ENCODE measurements at regions not wholly inside any gene's neighbourhood (a gene's known extent, or its start where the extent isn't known, plus 50 kb on each side); places are given as distances from the start of the nearest gene placed in this dataset.
A peak's percentile ranks its signal among the peaks of the same experiment; 100 is the strongest.

DNA sequence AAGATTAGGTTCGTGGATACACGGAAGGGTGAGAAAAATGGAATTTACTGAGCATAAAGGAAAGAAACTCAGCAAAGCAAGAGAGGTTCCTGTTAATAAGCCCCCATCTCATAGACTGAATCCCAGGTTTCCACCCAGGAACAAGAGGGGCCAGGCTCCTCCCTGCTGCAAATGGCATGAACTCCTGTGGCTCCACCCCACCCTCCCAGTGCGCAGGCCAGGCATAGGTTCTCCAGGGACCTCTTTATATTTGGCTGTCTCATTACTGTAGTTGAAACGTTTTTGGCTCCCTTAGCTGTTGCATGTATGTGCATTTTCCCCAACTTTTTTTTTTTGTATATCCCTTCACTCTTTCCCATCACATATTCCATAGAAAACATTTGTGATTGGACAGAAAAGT is 217.8 kb upstream of the NRP1 start:
- no peak for DNase-seq (ENCODE audit: low read depth)
- H3K4me3 ChIP-seq (ENCODE audit: low read length) = no peak overlapping the region
- TF ChIP-seq CTCF (conservative IDR thresholded peaks at IDR 0.05; ENCODE audit: low read length) = no peak

DNA sequence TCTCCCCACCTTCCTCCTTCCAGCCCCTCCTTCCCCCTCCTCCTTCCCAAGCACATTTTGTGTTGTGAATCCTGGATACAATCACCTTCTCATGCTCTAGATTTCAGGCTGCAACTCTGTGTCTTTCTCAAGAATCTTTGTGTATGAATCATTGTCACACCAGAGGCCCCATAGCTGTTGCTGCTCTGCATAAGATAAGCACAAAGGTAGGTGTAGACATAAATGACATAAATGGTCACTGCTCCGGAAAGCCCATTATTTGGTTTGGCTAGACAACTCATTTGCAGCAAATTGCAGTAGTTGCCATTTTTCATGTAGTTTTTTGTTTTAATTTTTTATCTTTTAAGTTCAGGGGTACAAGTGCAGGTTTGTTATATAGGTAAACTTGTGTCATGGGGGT is 216.3 kb upstream of the NRP1 start:
- TF ChIP-seq CTCF (conservative IDR thresholded peaks at IDR 0.05; ENCODE audit: low read length) = no peak
- no peak for DNase-seq (ENCODE audit: low read depth)
- H3K4me3 ChIP-seq (ENCODE audit: low read length) = no peak overlapping the region

DNA sequence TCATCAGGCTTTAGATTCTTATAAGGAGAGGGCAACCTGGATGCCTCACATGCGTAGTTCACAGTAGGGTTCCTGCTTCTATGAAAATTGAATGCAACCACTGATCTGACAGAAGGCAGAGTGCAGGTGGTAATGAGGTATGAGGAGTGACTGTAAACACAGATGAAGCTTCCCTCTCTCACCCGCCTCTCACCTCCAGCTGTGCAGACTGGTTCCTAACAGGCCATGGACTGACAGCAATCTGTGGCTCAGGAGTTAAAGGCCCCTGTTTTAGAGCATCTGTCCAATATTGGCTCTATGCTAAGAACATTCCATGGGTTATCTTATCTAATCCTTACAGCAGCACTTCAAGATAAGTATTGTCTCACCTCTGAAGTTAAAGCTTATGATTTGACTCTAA is 213.5 kb upstream of the NRP1 start:
- DNase-seq (ENCODE audit: low read depth) = no peak
- no peak for TF ChIP-seq CTCF (conservative IDR thresholded peaks at IDR 0.05; ENCODE audit: low read length)
- H3K4me3 ChIP-seq (ENCODE audit: low read length) = no peak overlapping the region

- no peak overlapping the region for H3K4me3 ChIP-seq (ENCODE audit: low read length)
- TF ChIP-seq CTCF (conservative IDR thresholded peaks at IDR 0.05; ENCODE audit: low read length) = no peak
- no peak for DNase-seq (ENCODE audit: low read depth)
Observed at GRCh38 chr10:33546031-33546430, 211.6 kb upstream of the NRP1 start.

- H3K4me3 ChIP-seq (ENCODE audit: low read length) = no peak overlapping the region
- DNase-seq (ENCODE audit: low read depth) = peak; percentile 17
- TF ChIP-seq CTCF (conservative IDR thresholded peaks at IDR 0.05; ENCODE audit: low read length) = no peak
Observed at GRCh38 chr10:33542752-33543505, 208.5 kb upstream of the NRP1 start.

DNA sequence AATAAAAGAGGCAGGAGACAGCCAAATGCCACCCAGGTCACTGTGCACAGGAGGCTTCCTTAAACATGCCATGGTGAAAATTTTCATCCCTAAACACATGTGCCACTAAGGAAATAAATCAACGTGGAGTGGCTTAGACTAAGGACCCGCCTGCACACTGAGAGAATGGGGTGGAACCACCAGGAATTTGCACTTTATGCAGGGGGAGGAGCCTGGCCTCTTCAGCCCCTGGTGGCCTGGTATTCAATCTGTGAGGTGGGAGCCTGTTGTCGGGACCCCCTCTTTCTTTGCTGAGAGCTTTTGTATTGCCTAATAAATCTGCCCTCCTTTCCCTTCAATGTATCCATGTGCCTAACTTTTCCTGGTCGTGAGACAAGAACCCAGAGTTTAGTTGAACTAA is 204.6 kb upstream of the NRP1 start:
- DNase-seq (ENCODE audit: low read depth) = no peak
- no peak overlapping the region for H3K4me3 ChIP-seq (ENCODE audit: low read length)
- TF ChIP-seq CTCF (conservative IDR thresholded peaks at IDR 0.05; ENCODE audit: low read length) = no peak

- peak; percentile 30 for DNase-seq (ENCODE audit: low read depth)
- TF ChIP-seq CTCF (conservative IDR thresholded peaks at IDR 0.05; ENCODE audit: low read length) = no peak
Observed at GRCh38 chr10:33537066-33537465, 202.6 kb upstream of the NRP1 start.

More at GRCh38 chr10:33537066-33537465, 202.6 kb upstream of the NRP1 start:
- H3K4me3 ChIP-seq (ENCODE audit: low read length) = no peak overlapping the region
